Keratinocyte (primary cell): ENCODE measurements at regions not wholly inside any gene's neighbourhood (a gene's known extent, or its start where the extent isn't known, plus 50 kb on each side); places are given as distances from the start of the nearest gene placed in this dataset.

Source experiments
- EZH2 ChIP-seq: IDR thresholded peaks from one replicate; pipeline ENCODE4 v1.6.1; 2012; ENCODE audit warnings: inconsistent platforms, mild to moderate bottlenecking, low read length, moderate library complexity
- TF ChIP-seq, protein P1 (sequence below), 3 experiments: IDR thresholded peaks in 1 of 3; conservative IDR thresholded peaks in 1 of 3; optimal IDR thresholded peaks in 1 of 3; 2 replicates in 2 of 3; 3 replicates in 1 of 3; pipeline versions ENCODE3 to v1.5.1; 2011; ENCODE audit warnings: low read length in 3 of 3, mild to moderate bottlenecking in 3 of 3, moderate library complexity in 2 of 3, control low read depth in 1 of 3, inconsistent platforms in 1 of 3; ENCODE audit not compliant: insufficient read depth in 2 of 3; ENCODE audit errors: extremely low read depth in 1 of 3

DNA sequence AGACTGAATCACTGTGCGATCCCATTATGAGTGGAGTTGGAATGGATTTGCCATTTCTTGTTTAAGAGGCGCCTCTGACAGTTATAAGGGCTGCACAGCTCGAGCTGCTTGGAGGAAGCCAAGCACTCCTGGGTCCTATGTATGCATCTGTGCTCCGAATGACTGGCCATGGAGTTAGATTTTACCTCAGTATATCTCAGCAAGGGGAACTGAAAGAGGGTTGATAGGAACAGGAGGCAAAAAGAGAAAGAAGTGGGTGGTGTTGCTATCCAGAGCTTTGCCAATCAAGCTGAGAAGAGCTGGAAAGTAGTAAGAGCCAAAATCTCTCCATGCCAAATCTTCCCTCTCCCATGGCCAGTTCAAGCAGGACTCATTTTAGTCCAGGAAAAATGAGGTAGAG is 632.0 kb upstream of the KIRREL3 start:
- TF ChIP-seq, protein P1, sequence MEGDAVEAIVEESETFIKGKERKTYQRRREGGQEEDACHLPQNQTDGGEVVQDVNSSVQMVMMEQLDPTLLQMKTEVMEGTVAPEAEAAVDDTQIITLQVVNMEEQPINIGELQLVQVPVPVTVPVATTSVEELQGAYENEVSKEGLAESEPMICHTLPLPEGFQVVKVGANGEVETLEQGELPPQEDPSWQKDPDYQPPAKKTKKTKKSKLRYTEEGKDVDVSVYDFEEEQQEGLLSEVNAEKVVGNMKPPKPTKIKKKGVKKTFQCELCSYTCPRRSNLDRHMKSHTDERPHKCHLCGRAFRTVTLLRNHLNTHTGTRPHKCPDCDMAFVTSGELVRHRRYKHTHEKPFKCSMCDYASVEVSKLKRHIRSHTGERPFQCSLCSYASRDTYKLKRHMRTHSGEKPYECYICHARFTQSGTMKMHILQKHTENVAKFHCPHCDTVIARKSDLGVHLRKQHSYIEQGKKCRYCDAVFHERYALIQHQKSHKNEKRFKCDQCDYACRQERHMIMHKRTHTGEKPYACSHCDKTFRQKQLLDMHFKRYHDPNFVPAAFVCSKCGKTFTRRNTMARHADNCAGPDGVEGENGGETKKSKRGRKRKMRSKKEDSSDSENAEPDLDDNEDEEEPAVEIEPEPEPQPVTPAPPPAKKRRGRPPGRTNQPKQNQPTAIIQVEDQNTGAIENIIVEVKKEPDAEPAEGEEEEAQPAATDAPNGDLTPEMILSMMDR (optimal IDR thresholded peaks at IDR 0.05 in 1 of 3, IDR thresholded peaks at IDR 0.05 in 1 of 3, conservative IDR thresholded peaks at IDR 0.05 in 1 of 3; ENCODE audit: extremely low read depth in 1 of 3, insufficient read depth in 2 of 3, low read length in 3 of 3), result no peak
- no peak for TF ChIP-seq EZH2
